HPDE6-E6E7 (cell line): ENCODE measurements at regions not wholly inside any gene's neighbourhood (a gene's known extent, or its start where the extent isn't known, plus 50 kb on each side); places are given as distances from the start of the nearest gene placed in this dataset.

Source experiments
- DNase-seq: peaks from one replicate; pipeline ENCODE4 v3.0.0; 2011; ENCODE audit warnings: missing footprints; ENCODE audit errors: extremely low spot score

DNA sequence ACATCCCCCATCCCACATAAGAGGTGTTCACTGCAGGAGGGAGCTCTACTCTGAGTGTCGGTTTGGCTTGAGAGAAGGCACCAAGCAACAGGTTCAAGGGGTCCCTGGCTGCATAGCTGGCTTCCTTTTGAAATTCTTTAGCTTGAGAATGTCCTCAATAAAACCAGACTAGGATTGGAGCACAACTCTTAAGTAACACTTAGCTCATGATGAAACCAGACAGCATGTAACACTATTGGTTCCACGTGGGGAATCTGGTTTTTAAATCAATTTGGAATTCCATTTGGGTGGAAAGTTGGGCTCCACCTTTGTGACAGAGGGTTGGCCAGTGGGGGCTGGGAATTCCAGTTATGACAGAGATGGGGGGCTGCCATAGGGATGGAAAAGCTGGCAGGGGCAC is 281.2 kb downstream of the TLE3 start:
- no peak for DNase-seq

- DNase-seq = no peak
Observed at GRCh38 chr15:69818529-69818928, 279.2 kb downstream of the TLE3 start.

DNA sequence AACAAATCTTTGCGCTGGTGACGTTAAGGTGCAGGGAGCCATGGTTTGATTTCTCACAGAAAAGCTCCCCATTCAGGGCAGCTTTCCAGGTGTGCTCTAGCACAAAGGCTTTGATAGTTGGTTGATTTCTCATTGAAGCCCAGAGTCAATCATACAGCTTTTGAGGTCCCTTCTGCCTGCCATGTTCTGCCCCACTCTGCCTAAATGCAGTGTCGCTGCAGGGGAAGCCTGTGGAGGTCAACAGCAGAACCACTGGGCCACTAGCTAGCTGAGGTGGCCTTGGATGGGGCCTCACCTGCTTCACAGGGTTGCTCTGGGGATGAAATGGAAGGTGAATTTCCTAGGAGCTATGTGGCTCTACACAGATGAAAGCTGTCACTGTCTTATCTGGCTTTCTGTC is 278.3 kb downstream of the TLE3 start:
- no peak for DNase-seq

DNA sequence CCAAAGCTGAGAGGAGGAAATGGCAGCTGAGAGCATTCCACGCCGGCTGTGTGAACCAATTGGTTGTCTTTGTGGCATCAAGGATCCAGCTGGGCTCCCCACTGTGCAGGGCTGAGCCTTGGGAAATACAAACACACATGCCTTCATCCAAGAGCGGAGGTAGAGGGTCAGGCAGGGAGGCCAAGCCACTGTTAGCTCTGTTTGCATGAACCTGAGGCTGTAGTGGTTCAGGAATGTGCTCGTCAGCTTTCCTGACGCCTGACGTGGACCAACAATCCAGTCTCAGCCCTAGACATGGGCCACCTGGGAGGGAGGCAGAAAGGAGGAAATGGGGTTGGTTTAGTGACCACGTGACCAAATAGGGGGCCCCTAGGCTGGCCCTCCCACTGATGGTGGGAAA is 276.9 kb downstream of the TLE3 start:
- DNase-seq = no peak

- no peak for DNase-seq
Observed at GRCh38 chr15:69823223-69823907, 274.4 kb downstream of the TLE3 start.

GRCh38 chr15:69824075-69824876 is 273.4 kb downstream of the TLE3 start:
- DNase-seq = no peak

GRCh38 chr15:69824877-69825406 is 272.8 kb downstream of the TLE3 start:
- no peak for DNase-seq

GRCh38 chr15:69825941-69826818 is 271.5 kb downstream of the TLE3 start:
- no peak for DNase-seq

GRCh38 chr15:69826819-69827175 is 270.9 kb downstream of the TLE3 start:
- DNase-seq = no peak

- no peak for DNase-seq
Observed at GRCh38 chr15:69827751-69828150, 270.0 kb downstream of the TLE3 start.

GRCh38 chr15:69828181-69828828 is 269.4 kb downstream of the TLE3 start:
- DNase-seq = no peak

DNA sequence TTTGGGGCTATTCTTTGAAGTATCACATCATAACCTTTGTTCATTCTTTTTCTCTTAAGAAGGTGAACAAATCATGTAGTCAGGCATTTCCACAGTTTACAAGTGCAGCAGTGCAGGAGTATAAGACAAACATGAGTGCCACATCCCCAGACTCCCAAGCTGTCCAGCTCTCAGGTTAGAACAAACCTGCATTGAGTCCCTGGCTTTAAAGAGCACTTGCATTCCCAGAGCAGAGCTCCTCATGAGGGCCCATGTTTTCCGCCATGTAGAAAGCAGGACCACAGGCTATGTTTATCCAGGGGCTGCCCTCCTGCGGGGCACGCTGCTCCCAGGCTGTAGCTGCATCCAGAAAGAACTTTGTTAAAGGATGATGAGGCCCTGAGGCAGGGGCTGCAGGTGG is 267.7 kb downstream of the TLE3 start:
- DNase-seq = no peak

- no peak for DNase-seq
Observed at GRCh38 chr15:69830430-69830829, 267.3 kb downstream of the TLE3 start.

DNA sequence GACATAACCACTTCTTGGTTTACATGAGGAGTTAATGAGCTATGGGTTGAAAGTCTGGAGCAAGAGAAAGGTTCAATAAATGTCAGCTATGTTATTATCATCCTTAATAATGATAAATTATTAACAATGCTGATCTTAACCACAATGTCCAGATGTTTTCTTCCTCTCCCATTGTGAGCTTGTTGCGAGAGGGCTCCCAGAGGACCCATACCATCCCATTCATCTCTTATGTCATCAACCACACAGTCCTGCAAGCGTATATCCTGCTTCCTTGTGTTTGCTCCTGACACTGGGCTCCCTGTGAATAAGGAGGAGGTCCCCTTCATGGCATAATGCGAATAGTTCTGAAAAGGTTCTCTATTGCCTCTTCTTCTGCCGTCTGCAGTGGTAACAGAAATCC is 266.8 kb downstream of the TLE3 start:
- no peak for DNase-seq

GRCh38 chr15:69834267-69834666 is 263.4 kb downstream of the TLE3 start:
- no peak for DNase-seq

GRCh38 chr15:69834761-69835160 is 263.0 kb downstream of the TLE3 start:
- DNase-seq = no peak

DNA sequence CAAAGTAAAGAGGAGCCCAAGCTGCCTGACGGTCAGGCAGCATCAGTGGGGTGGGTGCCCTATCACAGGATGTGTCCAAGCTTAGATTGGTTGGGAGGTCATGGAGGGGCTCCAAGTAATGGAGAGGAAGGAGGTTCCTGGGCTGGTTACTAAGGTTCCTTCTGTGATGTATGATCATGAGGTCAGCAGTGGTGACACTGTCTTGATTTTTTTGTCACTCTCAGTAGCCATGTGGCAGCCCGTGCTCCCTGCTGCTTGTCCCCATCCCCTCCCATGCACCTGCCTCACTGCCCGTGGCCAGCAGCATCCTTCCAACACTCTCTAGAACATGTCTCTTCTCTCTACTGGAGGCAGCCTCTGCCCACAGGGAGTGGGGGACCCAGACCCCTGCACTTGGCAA is 261.7 kb downstream of the TLE3 start:
- no peak for DNase-seq

DNA sequence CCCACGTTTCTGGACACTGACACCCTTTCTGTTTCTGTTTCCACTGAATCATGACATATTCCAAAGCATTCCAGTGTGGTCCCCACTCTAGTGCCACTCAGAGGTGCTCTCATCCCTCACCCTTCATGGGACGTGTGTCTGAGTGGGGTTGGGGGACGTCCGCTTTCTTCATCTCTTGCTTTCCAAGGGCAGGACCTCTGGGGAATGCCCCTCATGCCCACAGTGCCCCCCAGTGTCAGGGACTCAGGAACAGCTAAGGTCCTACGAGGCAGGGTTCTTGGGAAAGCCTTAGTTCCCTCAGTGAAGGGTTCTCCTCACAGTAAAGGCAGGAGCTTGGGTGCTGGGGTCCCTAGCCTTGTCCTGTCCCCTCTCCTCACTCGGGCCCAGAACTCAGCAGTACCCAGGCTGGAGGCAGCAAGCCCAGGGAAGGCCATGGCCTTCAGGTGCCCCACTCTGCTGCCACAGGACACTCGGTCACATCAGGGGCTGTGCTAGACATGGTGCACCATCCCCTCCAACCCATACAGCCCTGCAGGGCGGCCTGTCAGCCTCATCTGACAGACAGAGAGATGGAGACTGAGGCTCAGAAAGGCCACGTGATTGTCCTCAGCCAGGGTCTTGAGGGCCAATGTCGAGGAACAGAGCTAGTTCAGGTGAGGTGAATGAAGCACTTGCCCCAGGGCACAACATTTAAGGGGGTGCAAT is 261.0 kb downstream of the TLE3 start:
- no peak for DNase-seq

- DNase-seq = no peak
Observed at GRCh38 chr15:69838338-69838737, 259.4 kb downstream of the TLE3 start.

GRCh38 chr15:69838994-69839393 is 258.7 kb downstream of the TLE3 start:
- DNase-seq = no peak
